ENCODE measurements at regions not wholly inside any gene's neighbourhood (a gene's known extent, or its start where the extent isn't known, plus 50 kb on each side); places are given as distances from the start of the nearest gene placed in this dataset.

DNA sequence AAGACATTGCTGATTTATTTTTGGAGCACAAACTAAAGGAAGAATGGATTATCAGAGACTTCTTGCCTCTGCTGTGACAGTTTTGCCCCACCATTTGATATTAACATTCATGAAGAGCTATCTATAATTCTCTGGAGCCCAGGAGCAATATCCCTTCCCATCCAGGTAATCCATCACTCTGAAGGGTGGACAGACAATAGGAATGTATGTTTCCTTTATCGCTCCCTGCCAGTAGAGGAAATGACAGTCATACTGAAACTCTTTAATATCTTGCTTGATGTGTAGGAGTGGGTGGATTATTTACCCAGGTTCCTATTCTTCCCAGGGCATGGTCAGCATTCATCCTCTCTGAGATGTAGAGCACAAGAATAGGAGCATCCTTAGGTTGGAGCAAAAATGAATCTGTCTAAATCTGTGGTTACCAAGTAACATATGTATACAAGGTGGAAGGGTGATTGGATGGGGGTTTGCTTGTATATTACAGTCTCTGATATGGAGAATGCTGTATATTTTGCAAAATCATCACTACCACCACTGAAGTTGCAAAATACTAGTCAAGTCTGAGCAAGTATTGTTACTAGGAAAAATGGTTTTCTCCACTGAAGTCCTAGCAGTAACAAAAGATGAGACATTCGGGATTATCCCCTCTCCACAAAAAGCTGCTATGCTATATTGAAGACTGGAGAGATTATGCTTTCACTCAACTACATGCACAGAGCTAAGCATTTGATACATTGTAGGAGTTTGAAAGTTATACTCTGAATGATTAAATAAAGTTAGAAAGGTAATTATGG lies 151.6 kb downstream of the CBLL2 start:
- H3K27ac Mint-ChIP-seq = no peak overlapping the region
- H3K9ac ChIP-seq (ENCODE audit: extremely low read depth, insufficient read length, low read length) = no peak overlapping the region
- H3K4ac ChIP-seq (ENCODE audit: low read depth, low read length) = no peak overlapping the region
- no peaks in the 10 kb centered on the region for H3K79me1 ChIP-seq (ENCODE audit: insufficient read depth, low read depth, low read length, poor library complexity, severe bottlenecking)
- H3K23ac ChIP-seq (ENCODE audit: insufficient read length, low read depth, low read length) = no peak overlapping the region
- H2BK5ac ChIP-seq (ENCODE audit: insufficient read length, low read length) = no peak overlapping the region
- H3K27ac ChIP-seq (ENCODE audit: insufficient read length, low read depth, low read length) = no peak overlapping the region
- H3K4me1 Mint-ChIP-seq = peaks cover 7 to 16% of the 10 kb centered on the region in 2 experiments
- no peak overlapping the region for H3K4me2 ChIP-seq (ENCODE audit: insufficient read depth, insufficient read length, low read length)
- H3K9me3 ChIP-seq (ENCODE audit: control insufficient read depth, low read depth, low read length) = peaks cover 4% of the 10 kb centered on the region
- no peaks in the 10 kb centered on the region for H3K79me2 ChIP-seq (ENCODE audit: insufficient read depth, low read length)
- H3K56ac ChIP-seq (ENCODE audit: insufficient read length, low read depth, low read length) = no peak overlapping the region
- H4K91ac ChIP-seq (ENCODE audit: insufficient read length, low read depth, low read length) = no peak overlapping the region
- H2BK12ac ChIP-seq (ENCODE audit: insufficient read length, low read depth, low read length) = no peak overlapping the region
- H3K4me1 ChIP-seq (ENCODE audit: insufficient read depth, low read length) = no peaks in the 10 kb centered on the region
- no peak overlapping the region for H2AFZ ChIP-seq (ENCODE audit: low read length)
- H2BK120ac ChIP-seq (ENCODE audit: low read depth, low read length, poor library complexity, severe bottlenecking) = no peak overlapping the region
- TF ChIP-seq, protein P1, sequence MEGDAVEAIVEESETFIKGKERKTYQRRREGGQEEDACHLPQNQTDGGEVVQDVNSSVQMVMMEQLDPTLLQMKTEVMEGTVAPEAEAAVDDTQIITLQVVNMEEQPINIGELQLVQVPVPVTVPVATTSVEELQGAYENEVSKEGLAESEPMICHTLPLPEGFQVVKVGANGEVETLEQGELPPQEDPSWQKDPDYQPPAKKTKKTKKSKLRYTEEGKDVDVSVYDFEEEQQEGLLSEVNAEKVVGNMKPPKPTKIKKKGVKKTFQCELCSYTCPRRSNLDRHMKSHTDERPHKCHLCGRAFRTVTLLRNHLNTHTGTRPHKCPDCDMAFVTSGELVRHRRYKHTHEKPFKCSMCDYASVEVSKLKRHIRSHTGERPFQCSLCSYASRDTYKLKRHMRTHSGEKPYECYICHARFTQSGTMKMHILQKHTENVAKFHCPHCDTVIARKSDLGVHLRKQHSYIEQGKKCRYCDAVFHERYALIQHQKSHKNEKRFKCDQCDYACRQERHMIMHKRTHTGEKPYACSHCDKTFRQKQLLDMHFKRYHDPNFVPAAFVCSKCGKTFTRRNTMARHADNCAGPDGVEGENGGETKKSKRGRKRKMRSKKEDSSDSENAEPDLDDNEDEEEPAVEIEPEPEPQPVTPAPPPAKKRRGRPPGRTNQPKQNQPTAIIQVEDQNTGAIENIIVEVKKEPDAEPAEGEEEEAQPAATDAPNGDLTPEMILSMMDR (conservative IDR thresholded peaks at IDR 0.05) = no peak
- no peak overlapping the region for H2BK15ac ChIP-seq (ENCODE audit: low read depth, low read length)
- no peak overlapping the region for H4K5ac ChIP-seq (ENCODE audit: insufficient read length, low read depth, low read length)
- H3K4me3 Mint-ChIP-seq = no peak overlapping the region
- H3T11ph ChIP-seq (ENCODE audit: low read length) = no peak overlapping the region
- H3K23me2 ChIP-seq (ENCODE audit: insufficient read length, low read depth, low read length, poor library complexity, severe bottlenecking) = no peaks in the 10 kb centered on the region
- no peak overlapping the region for H2BK20ac ChIP-seq (ENCODE audit: low read depth, low read length, poor library complexity, severe bottlenecking)
- no peak overlapping the region for H2AK5ac ChIP-seq (ENCODE audit: insufficient read length, low read length)
- no peaks in the 10 kb centered on the region for H4K20me1 ChIP-seq (ENCODE audit: control insufficient read depth, insufficient read depth, insufficient read length)
- H3K27me3 Mint-ChIP-seq (ENCODE audit: low read depth) = peaks cover 2% of the 10 kb centered on the region; the same call in 1 of the 2 replicates
- DNase-seq = no peak
- H4K8ac ChIP-seq (replicated peaks; ENCODE audit: insufficient read length, low read depth, low read length) = no peak overlapping the region
- H3K36me3 Mint-ChIP-seq (ENCODE audit: insufficient read depth in 1 of 3, low read depth in 3 of 3) = peaks cover 2 to 7% (median 3%) of the 10 kb centered on the region in 3 experiments; a peak in 4 of 7 replicates
- no peak overlapping the region for H3K14ac ChIP-seq (ENCODE audit: insufficient read depth, low read length)
- WGBS (ENCODE audit: extremely low coverage, insufficient read length, low lambda C conversion rate) = no CpG with 5 or more reads among the region's 2 CpGs
- no peaks in the 10 kb centered on the region for H3K27me3 ChIP-seq (ENCODE audit: insufficient read depth, low read length)
- H3K18ac ChIP-seq (ENCODE audit: insufficient read length, low read depth, low read length) = no peak overlapping the region
- H3K9me3 Mint-ChIP-seq = peaks cover 3 to 22% of the 10 kb centered on the region in 2 experiments; a peak in 4 of 5 replicates
